ENCODE measurements at regions not wholly inside any gene's neighbourhood (a gene's known extent, or its start where the extent isn't known, plus 50 kb on each side); places are given as distances from the start of the nearest gene placed in this dataset.

DNA sequence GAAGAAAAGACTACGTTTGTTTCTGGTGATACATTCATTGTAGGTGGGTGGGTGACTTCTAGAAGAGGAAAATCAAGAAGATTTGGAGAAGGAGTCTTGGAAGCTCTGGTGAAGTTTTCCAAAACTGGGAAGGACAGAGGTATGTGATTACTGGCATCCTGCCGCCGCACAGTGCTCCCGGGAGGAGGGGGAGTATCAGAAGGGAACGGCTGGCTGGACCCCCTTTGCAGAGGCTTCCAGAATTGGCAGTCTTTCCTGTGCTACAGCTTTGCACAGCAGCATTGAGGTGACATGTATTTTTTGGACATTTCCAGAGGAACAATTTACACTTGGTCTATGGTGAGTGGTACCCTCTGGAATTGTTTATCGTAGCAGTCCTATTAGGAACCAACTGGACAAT lies 75.7 kb upstream of the EOMES start:
- TF ChIP-seq, protein P1, sequence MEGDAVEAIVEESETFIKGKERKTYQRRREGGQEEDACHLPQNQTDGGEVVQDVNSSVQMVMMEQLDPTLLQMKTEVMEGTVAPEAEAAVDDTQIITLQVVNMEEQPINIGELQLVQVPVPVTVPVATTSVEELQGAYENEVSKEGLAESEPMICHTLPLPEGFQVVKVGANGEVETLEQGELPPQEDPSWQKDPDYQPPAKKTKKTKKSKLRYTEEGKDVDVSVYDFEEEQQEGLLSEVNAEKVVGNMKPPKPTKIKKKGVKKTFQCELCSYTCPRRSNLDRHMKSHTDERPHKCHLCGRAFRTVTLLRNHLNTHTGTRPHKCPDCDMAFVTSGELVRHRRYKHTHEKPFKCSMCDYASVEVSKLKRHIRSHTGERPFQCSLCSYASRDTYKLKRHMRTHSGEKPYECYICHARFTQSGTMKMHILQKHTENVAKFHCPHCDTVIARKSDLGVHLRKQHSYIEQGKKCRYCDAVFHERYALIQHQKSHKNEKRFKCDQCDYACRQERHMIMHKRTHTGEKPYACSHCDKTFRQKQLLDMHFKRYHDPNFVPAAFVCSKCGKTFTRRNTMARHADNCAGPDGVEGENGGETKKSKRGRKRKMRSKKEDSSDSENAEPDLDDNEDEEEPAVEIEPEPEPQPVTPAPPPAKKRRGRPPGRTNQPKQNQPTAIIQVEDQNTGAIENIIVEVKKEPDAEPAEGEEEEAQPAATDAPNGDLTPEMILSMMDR (IDR thresholded peaks at IDR 0.05) = no peak
- TF ChIP-seq POLR2AphosphoS5 (IDR thresholded peaks at IDR 0.05; ENCODE audit: low read depth, low read length) (no peak), TCF7L2 (IDR thresholded peaks at IDR 0.05; ENCODE audit: low read depth, low read length) (no peak)
- TF ChIP-seq, protein P2, sequence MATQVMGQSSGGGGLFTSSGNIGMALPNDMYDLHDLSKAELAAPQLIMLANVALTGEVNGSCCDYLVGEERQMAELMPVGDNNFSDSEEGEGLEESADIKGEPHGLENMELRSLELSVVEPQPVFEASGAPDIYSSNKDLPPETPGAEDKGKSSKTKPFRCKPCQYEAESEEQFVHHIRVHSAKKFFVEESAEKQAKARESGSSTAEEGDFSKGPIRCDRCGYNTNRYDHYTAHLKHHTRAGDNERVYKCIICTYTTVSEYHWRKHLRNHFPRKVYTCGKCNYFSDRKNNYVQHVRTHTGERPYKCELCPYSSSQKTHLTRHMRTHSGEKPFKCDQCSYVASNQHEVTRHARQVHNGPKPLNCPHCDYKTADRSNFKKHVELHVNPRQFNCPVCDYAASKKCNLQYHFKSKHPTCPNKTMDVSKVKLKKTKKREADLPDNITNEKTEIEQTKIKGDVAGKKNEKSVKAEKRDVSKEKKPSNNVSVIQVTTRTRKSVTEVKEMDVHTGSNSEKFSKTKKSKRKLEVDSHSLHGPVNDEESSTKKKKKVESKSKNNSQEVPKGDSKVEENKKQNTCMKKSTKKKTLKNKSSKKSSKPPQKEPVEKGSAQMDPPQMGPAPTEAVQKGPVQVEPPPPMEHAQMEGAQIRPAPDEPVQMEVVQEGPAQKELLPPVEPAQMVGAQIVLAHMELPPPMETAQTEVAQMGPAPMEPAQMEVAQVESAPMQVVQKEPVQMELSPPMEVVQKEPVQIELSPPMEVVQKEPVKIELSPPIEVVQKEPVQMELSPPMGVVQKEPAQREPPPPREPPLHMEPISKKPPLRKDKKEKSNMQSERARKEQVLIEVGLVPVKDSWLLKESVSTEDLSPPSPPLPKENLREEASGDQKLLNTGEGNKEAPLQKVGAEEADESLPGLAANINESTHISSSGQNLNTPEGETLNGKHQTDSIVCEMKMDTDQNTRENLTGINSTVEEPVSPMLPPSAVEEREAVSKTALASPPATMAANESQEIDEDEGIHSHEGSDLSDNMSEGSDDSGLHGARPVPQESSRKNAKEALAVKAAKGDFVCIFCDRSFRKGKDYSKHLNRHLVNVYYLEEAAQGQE (IDR thresholded peaks at IDR 0.05; ENCODE audit: insufficient read depth in 1 of 2, low read depth in 2 of 2, low read length in 1 of 2) = no peak
